Activated CD4-positive, alpha-beta T cell treated with anti-CD3 and anti-CD28 coated beads, Interleukin-2, amount 50 U/mL, for 48 hours (primary cell): ENCODE measurements at regions not wholly inside any gene's neighbourhood (a gene's known extent, or its start where the extent isn't known, plus 50 kb on each side); places are given as distances from the start of the nearest gene placed in this dataset.
"Not testable (repeated sequence)": the region's sequence is repeated elsewhere in the genome, so short reads cannot be mapped to it uniquely, and the experiment has no call there.

Source experiments
- DNase-seq, 2 experiments: peaks; one replicate each; pipeline ENCODE4 v3.0.0-alpha.2; 2020

GRCh38 chrX:149420566-149420965 lies 84.5 kb downstream of the IDS start:
- not testable (repeated sequence) for DNase-seq

- no peak for DNase-seq
Observed at GRCh38 chrX:149398027-149398426, 107.1 kb downstream of the IDS start.

- DNase-seq: no peak
Observed at GRCh38 chrX:149392921-149393320, 112.2 kb downstream of the IDS start.

GRCh38 chrX:149383852-149384251 lies 121.3 kb downstream of the IDS start:
- DNase-seq: no peak

- no peak for DNase-seq
Observed at GRCh38 chrX:149374751-149375150, 130.4 kb downstream of the IDS start.

- DNase-seq: no peak
Observed at GRCh38 chrX:149372866-149373265, 132.2 kb downstream of the IDS start.

GRCh38 chrX:149371986-149372385 lies 133.1 kb downstream of the IDS start:
- DNase-seq: no peak

GRCh38 chrX:149370097-149370496 lies 135.0 kb downstream of the IDS start:
- DNase-seq: no peak

- no peak for DNase-seq
Observed at GRCh38 chrX:149365552-149365951, 139.6 kb downstream of the IDS start.

GRCh38 chrX:149365061-149365460 lies 140.0 kb downstream of the IDS start:
- no peak for DNase-seq

GRCh38 chrX:149363965-149364364 lies 141.1 kb downstream of the IDS start:
- DNase-seq: no peak

GRCh38 chrX:149346306-149346705 lies 158.8 kb downstream of the IDS start:
- DNase-seq: no peak

- DNase-seq: no peak
Observed at GRCh38 chrX:149322316-149322715, 182.8 kb downstream of the IDS start.

GRCh38 chrX:149313871-149314371 lies 191.2 kb downstream of the IDS start:
- DNase-seq: no peak

- DNase-seq: no peak
Observed at GRCh38 chrX:149312988-149313387, 192.1 kb downstream of the IDS start.

GRCh38 chrX:149312097-149312496 lies 193.0 kb downstream of the IDS start:
- no peak for DNase-seq

- no peak for DNase-seq
Observed at GRCh38 chrX:149302705-149303104, 202.4 kb downstream of the IDS start.

GRCh38 chrX:149298111-149298510 lies 207.0 kb downstream of the IDS start:
- DNase-seq: no peak

- no peak for DNase-seq
Observed at GRCh38 chrX:149296092-149296491, 209.0 kb downstream of the IDS start.

GRCh38 chrX:149286940-149287349 lies 218.2 kb downstream of the IDS start:
- peak; percentile 29 to 33 for DNase-seq

- DNase-seq: no peak
Observed at GRCh38 chrX:149284616-149285015, 220.5 kb downstream of the IDS start.

GRCh38 chrX:149283853-149284252 lies 221.3 kb downstream of the IDS start:
- no peak for DNase-seq

- no peak for DNase-seq
Observed at GRCh38 chrX:149282909-149283308, 222.2 kb downstream of the IDS start.

- no peak for DNase-seq
Observed at GRCh38 chrX:149280011-149280410, 225.1 kb downstream of the IDS start.

GRCh38 chrX:149275836-149276235 lies 229.3 kb downstream of the IDS start:
- no peak for DNase-seq
